ENCODE measurements at regions not wholly inside any gene's neighbourhood (a gene's known extent, or its start where the extent isn't known, plus 50 kb on each side); places are given as distances from the start of the nearest gene placed in this dataset.

DNA sequence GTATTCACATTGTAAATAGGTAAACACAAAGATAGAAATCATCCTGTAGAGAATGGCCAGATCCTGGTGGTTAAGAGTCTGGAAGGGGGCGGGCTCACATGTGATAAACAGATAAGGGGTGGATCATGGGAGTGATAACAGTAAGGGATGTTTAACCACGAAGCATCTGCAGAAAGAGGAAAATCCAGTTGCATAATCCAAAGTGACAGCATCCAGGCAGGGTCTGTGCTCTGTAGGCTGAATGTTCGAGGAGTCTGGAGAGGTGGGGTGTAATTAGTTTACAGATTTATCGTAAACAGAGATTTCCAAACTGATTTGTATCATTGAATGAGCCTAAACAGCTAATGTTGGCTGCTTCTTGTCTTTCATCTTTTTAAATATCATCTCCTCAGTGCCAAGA lies 1009.8 kb upstream of the SLIT2 start:
- Histone ChIP-seq H3K4me3 (no peak overlapping the region), H3K4me1 (no peaks in the 10 kb centered on the region), H3K36me3 (no peaks in the 10 kb centered on the region), H3K9me3 (no peaks in the 10 kb centered on the region), H3K27me3 (replicated peaks in 1 of 7) (no peaks in the 10 kb centered on the region), H3K27ac (no peak overlapping the region)
- 56 to 69% (median 63%) methylated on average over 4 of the region's 4 CpGs for WGBS, 5 donors
- TF ChIP-seq, protein P1, sequence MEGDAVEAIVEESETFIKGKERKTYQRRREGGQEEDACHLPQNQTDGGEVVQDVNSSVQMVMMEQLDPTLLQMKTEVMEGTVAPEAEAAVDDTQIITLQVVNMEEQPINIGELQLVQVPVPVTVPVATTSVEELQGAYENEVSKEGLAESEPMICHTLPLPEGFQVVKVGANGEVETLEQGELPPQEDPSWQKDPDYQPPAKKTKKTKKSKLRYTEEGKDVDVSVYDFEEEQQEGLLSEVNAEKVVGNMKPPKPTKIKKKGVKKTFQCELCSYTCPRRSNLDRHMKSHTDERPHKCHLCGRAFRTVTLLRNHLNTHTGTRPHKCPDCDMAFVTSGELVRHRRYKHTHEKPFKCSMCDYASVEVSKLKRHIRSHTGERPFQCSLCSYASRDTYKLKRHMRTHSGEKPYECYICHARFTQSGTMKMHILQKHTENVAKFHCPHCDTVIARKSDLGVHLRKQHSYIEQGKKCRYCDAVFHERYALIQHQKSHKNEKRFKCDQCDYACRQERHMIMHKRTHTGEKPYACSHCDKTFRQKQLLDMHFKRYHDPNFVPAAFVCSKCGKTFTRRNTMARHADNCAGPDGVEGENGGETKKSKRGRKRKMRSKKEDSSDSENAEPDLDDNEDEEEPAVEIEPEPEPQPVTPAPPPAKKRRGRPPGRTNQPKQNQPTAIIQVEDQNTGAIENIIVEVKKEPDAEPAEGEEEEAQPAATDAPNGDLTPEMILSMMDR (IDR thresholded peaks at IDR 0.05 in 8 of 11, conservative IDR thresholded peaks at IDR 0.05 in 3 of 11), result no peak
- TF ChIP-seq POLR2AphosphoS5 (IDR thresholded peaks at IDR 0.05), result no peak
- no peak for TF ChIP-seq POLR2A (IDR thresholded peaks at IDR 0.05)
- intact Hi-C loops (cut with DNase I; ENCODE audit: low total_unique reads), result no loop called here
- DNase-seq, result no peak

DNA sequence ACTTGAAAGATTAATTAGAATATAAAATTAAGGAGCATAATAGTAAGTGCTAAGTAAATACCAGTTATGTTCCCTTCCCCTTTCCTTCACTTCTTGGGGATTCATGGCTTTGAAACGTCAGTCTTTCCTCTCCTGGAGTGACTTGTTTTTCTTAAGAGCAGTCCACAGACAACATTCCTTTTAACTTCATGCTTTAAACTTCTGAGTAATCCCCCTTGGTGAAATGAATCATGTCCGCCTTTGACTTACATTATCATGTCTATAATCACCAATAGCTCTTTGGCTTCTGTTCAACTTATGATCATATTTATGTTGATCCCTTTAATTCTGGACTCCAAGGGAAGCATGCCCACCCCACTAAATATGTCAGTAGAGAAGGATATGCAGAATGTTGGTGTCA lies 1012.1 kb upstream of the SLIT2 start:
- H3K27me3 ChIP-seq (replicated peaks in 1 of 7), result no peaks in the 10 kb centered on the region
- H3K9me3 ChIP-seq, result no peaks in the 10 kb centered on the region
- intact Hi-C loops (cut with DNase I; ENCODE audit: low total_unique reads), result no loop called here
- no peak overlapping the region for H3K27ac ChIP-seq
- no peaks in the 10 kb centered on the region for H3K36me3 ChIP-seq
- WGBS, 5 donors, result 67 to 79% (median 76%) methylated on average over 2 of the region's 2 CpGs
- no peak for DNase-seq
- no peaks in the 10 kb centered on the region for H3K4me1 ChIP-seq
- TF ChIP-seq POLR2AphosphoS5 (IDR thresholded peaks at IDR 0.05) (no peak), POLR2A (IDR thresholded peaks at IDR 0.05) (no peak)
- TF ChIP-seq, protein P1 (IDR thresholded peaks at IDR 0.05 in 8 of 11, conservative IDR thresholded peaks at IDR 0.05 in 3 of 11), result no peak
- H3K4me3 ChIP-seq, result no peak overlapping the region

DNA sequence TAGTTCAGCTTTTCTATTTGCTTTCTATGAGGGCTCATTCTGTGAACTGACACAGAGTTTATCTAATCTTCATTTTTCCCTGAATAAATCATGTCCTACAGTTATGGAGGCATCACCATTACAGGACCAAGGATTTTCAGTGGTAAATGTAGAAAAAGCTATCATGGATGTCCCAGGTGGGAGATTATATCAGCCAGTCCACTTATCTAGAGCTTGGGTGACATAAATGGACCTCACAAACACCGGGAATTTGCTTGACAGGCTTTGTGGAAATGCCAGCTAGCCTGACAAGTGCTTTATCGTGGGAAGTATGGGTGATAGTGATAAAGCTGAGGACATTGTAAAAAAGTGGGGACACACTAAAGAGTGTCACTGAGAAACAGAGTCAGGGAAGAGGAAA lies 1015.2 kb upstream of the SLIT2 start:
- Histone ChIP-seq H3K4me3 (no peak overlapping the region), H3K36me3 (no peaks in the 10 kb centered on the region), H3K27me3 (replicated peaks in 1 of 7) (no peaks in the 10 kb centered on the region), H3K27ac (no peak overlapping the region), H3K4me1 (no peaks in the 10 kb centered on the region), H3K9me3 (no peaks in the 10 kb centered on the region)
- TF ChIP-seq POLR2AphosphoS5 (IDR thresholded peaks at IDR 0.05) (no peak), POLR2A (IDR thresholded peaks at IDR 0.05) (no peak)
- TF ChIP-seq, protein P1 (IDR thresholded peaks at IDR 0.05 in 8 of 11, conservative IDR thresholded peaks at IDR 0.05 in 3 of 11), result no peak
- DNase-seq, result no peak
- 40 to 69% (median 54%) methylated on average over 2 of the region's 2 CpGs for WGBS, 5 donors
- intact Hi-C loops (cut with DNase I; ENCODE audit: low total_unique reads), result no loop called here

DNA sequence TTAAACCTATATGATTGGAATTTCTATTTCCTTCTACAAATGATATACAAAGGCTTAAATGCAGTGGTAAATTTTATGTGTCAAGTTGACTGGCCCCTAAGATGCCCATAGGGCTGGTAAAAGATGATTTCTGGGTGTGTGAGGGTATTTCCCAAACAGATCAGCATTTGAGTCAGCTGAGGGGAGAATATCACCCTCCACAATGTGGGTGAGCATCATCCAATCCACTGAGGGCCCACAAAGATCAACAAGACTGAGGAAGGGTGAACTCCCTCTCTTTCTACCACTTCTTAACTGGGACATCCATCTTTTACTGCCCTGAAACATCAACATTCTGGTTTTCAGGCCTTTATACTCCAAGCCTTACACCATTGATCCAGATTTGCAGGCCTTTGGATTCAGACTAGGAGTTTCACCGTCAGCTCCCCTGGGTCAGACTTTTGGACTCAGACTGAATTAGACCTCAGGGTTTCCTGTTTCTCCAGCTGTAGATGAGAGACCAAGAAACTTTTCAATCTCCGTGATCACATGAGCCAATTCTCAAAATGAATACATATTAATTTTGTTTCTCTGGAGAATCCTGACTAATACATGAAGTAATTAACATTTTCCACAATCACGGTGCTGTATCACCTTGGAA lies 1020.7 kb upstream of the SLIT2 start:
- H3K4me3 ChIP-seq, result no peak overlapping the region
- no peak for DNase-seq
- WGBS, 5 donors, result 59 to 88% (median 70%) methylated on average over 3 of the region's 3 CpGs
- intact Hi-C loops (cut with DNase I; ENCODE audit: low total_unique reads), result no loop called here
- H3K27me3 ChIP-seq (replicated peaks in 1 of 7), result no peaks in the 10 kb centered on the region
- no peaks in the 10 kb centered on the region for H3K4me1 ChIP-seq
- no peak for TF ChIP-seq POLR2A (IDR thresholded peaks at IDR 0.05)
- TF ChIP-seq POLR2AphosphoS5 (IDR thresholded peaks at IDR 0.05), result no peak
- TF ChIP-seq, protein P1 (IDR thresholded peaks at IDR 0.05 in 8 of 11, conservative IDR thresholded peaks at IDR 0.05 in 3 of 11), result no peak
- no peaks in the 10 kb centered on the region for H3K9me3 ChIP-seq
- H3K36me3 ChIP-seq, result no peaks in the 10 kb centered on the region
- no peak overlapping the region for H3K27ac ChIP-seq
